ENCODE measurements at regions not wholly inside any gene's neighbourhood (a gene's known extent, or its start where the extent isn't known, plus 50 kb on each side); places are given as distances from the start of the nearest gene placed in this dataset.

DNA sequence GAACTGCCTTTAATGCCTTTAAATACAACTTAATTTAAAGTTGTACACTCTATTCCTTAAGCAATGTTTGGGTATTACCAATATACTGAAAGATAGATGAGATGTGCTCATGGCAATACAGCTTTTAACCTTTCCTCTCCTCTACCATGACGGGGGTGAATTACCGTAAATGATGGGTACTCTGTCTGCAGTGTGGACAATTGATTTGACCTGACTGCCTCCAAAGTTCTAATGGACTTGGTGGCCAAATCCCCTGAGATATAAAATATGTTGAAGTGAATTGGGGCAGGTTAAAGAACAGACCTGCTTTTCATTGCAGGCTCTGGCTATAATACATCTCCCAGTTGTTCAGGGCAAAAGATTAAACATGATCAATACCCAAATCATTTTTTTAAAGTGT lies 367.4 kb upstream of the NR5A2 start:
- FAIRE-seq = no peak

GRCh38 chr1:199665371-199665770 lies 362.1 kb upstream of the NR5A2 start:
- no peak for FAIRE-seq

- FAIRE-seq = no peak
These were observed 360.4 kb upstream of the NR5A2 start for GRCh38 chr1:199667089-199667488.

GRCh38 chr1:199669916-199670315 lies 357.6 kb upstream of the NR5A2 start:
- FAIRE-seq = no peak

DNA sequence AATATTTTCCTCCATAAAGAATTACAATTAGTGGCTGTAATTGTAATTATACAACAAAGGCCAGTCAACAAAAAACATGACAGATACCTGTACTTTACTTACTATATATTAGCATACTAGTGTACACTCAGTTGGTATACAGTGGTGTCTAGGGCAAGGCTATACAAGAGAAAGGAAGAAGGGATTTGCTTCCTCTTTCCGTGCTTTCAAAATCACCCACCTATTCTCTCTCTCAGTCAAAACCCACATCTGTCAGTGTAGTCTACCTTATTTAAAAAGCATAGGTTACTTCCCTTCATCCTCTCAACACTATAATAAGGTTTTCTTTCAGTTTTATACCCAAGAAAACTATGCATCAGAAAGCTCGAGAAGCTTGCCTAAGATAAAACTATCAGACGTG lies 355.8 kb upstream of the NR5A2 start:
- no peak for FAIRE-seq

DNA sequence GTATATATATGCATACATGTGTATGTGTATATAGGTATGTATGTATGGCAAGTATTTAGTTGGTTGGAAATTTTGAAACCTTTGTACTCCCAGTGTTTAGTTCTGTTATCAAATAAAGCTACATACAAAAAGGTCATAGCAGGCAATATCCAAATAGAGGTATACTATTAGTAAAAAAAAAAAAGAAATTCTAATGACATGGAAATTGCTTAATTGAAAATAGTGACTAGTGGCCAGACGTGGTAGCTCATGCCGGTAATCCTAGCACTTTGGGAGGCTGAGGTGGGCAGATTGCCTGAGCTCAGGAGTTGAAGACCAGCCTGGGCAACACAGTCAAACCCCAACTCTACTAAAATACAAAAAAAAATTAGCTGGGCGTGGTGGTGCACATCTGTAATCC lies 351.6 kb upstream of the NR5A2 start:
- FAIRE-seq = no peak

DNA sequence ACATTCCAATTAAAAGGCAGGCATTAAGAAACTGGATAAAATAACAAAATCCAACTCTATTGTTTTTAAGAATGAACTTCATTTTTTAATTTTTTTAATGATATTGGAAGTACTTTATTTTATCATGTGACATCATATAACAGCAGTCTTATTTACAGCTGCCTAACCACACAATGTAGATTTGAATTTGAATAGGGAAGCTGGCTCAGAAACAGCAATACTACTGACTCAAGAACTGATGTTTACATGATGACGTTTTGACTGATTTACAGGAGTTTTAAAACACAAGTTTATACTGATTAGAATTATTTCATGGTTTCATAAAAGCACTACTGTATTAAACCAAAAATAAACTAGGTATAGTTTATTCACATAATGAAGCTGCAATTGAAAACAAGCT lies 348.7 kb upstream of the NR5A2 start:
- no peak for FAIRE-seq

GRCh38 chr1:199682081-199682480 lies 345.4 kb upstream of the NR5A2 start:
- FAIRE-seq = no peak

DNA sequence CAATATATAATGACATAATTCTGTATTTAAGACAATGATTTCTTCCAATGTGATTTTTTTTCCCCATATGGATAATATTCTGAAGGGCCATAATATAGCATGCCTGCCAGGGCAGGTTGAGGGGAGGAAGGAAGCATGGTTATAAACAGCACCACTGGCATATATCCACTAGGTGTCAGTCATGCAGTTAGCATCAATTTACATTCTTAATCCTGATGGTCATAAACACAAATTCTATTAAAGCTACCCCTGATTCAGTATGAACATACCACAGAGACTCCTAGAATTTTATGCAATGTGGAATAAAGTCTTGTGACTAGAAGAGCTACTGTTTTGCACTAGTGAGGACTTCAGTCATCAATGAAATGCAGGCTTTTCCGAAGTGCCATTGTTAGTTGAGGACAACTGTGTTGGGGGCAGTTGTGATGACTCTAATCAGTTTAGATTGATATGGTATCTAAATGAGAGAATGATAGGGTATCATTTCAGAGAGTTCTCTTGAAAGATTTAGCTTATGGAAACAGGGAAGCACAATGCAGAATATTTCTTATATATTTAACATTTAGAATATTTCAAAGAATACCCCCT lies 342.7 kb upstream of the NR5A2 start:
- no peak for FAIRE-seq

DNA sequence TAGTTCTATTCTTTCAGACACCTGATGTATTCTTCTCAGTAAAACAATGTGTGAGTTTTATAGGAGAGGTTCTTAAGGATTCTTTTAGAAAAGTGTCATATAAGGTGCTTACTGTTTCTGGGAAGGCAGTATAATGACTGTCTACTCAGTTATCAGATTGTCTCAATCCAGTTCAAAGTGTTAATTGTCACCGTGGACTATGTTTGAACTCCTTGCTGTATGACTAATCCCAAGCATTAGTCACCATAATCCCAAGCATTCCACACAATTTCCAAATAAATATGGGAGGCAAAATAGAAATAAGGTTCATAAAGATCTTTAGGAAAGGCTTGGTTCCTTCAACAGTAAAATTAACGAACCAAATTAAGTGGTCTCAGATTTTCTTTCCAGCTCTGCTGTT lies 342.1 kb upstream of the NR5A2 start:
- FAIRE-seq = no peak

GRCh38 chr1:199687321-199687720 lies 340.2 kb upstream of the NR5A2 start:
- no peak for FAIRE-seq

- FAIRE-seq = no peak
These were observed 339.3 kb upstream of the NR5A2 start for GRCh38 chr1:199688133-199688676.

DNA sequence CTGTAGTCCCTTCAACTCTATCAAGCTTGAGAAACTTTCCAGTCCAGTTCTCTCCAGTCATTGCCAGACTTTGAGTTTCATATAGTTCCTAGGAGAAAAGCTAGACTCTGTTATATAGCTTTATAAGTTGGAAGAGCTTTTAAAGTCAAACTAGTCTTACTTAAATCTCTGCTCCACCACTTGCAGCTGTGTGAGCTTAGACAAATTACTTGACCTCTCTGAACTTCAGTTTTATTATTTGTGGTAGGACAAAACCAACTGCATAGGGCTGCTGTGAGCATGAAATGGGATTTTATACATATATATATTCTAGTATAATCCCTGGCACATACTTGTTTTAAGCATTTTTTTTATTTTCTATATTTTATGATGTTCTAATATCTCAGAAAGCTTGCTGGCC lies 338.7 kb upstream of the NR5A2 start:
- FAIRE-seq = no peak

DNA sequence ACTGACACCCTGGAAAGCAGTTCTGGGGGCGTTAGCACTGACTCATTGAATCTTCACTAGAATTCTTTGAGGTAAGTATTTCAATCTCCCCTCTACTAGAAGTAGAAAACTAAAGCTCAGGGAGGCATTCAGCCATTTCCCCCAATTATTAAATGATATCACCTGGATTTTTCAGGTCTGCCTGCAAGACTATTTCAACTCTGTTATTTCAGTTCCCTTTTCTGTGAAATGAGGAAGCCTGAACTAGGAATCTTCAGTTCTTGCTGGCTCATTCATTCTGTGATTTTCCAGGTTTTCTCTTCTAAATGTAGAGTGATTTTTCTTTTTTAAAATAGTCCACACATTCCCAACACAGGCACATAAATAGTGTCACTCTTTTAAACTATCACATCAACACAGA lies 337.0 kb upstream of the NR5A2 start:
- no peak for FAIRE-seq

GRCh38 chr1:199691540-199691939 lies 336.0 kb upstream of the NR5A2 start:
- no peak for FAIRE-seq

DNA sequence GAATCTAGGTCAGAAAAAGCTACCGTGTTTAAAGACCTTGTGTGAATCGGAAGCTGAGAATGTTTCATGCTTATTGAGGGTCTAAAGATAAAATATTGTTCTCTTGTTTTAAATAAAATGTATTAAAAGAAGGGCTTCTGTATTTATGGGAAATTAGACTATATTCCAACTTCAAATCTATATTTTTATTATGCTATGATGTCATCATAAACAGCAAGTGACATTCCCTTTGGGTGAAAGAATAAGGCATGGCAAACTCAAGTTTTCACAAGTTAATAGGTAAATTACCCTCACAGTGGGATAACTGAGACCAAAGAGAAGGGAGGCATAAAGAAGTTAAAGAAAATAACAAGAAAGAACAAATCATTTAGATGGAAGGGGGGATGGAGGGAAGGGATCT lies 333.8 kb upstream of the NR5A2 start:
- FAIRE-seq = no peak

- FAIRE-seq = no peak
These were observed 331.3 kb upstream of the NR5A2 start for GRCh38 chr1:199696225-199696624.

DNA sequence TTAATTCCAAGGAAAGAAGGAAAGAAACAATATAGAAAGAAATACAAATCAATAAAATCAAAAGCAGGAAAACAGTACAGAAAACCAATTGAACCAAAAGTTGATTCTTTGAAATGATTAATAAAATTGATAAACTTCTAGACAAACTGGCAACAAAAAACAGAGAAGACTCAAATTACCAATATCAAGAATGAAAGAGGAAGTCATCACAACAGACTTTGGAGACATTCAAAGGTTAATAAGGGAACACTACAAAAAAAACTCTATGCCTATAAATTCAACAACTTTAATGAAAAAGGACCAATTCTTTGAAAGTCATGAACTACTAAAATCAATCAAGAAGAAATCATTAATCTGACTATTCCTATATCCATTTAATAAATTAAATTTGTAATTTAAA lies 329.3 kb upstream of the NR5A2 start:
- no peak for FAIRE-seq

GRCh38 chr1:199700551-199700950 lies 327.0 kb upstream of the NR5A2 start:
- no peak for FAIRE-seq

- FAIRE-seq = no peak
These were observed 325.8 kb upstream of the NR5A2 start for GRCh38 chr1:199701726-199702125.

- FAIRE-seq = no peak
These were observed 323.3 kb upstream of the NR5A2 start for GRCh38 chr1:199704231-199704630.

DNA sequence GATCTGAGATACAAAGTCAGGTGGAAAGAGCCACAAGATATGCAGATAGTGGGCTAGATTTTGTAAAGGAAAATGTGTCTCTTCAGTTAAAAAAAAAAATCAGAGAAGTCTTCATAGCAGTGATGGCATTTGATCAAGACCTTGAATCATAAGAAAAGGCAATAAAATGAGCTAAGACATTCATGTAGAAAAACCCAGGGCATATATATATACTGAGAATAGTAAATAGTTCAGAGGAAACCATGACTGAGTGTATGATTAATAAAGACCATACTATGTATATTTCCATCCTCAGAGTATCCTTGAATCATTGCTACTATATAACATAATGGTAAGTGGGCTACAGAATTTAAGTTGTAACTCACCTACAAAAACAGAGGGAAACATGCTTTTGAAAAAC lies 321.7 kb upstream of the NR5A2 start:
- no peak for FAIRE-seq

DNA sequence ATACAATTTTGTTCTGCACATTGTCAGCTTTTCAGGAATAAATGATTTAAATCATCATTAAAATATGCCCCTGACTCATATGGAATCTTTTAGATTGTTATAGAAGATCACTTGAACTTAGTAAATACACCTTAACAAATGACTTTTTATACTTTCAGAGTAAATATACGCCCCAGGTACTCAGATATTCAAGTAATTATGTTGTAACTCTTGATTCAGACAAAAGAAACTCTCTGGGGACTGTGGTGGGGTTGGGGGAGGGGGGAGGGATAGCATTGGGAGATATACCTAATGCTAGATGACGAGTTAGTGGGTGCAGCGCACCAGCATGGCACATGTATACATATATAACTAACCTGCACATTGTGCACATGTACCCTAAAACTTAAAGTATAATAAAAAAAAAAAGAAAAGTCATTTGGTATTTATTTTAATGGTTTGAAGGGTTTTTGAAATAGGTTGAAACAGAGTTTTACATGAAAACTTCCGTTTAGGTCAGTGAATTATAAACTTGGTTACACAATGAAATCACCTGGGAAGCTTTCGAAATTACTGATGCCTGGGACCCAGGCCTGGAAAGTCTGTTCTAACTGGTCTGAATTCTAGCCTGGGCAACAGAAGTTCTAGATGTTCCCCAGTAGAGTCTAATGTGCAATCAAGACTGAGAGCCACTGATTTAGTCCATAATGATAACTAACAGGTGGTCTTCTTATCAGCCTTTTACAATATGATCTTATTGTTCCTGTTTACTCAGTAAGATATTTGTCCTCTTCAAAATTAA lies 320.5 kb upstream of the NR5A2 start:
- FAIRE-seq = no peak

GRCh38 chr1:199710974-199711373 lies 316.5 kb upstream of the NR5A2 start:
- FAIRE-seq = no peak

DNA sequence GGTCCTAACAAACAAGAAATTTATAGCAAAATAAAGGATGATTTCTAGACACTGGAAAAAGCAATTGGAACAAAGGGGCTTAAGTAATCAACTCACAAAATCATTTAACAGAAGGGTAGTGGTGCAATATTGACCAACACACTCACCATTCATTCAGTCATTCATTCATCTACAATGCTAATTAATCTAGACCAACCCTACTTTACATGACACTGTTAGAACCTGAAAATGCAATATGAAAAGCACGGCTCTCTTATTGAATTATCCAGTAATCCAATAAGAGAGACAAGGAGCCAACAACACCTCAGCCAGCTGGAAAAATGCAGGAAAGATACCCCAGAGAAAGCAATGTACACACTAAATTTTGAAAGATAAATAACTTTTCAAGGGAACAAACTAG lies 310.8 kb upstream of the NR5A2 start:
- no peak for FAIRE-seq

Measured in colon (tissue), 2 donors.